PC-9 (cell line): ENCODE measurements at regions not wholly inside any gene's neighbourhood (a gene's known extent, or its start where the extent isn't known, plus 50 kb on each side); places are given as distances from the start of the nearest gene placed in this dataset.

ENCODE experiments used
- BruUV-seq: library from RNA; stranded (reverse); fragments of 400-500 nt; replicated peaks from 2 replicates; lab custom pipeline; 2021; lab: Mats Ljungman, UMichigan
- CTCF ChIA-PET: fragments of 300-600 bp; sonication (Branson Sonifier 250); formaldehyde crosslinking; loops from one replicate; lab custom pipeline; 2022; ENCODE audit warnings: antibody characterized with exemption; lab: Charles Lee
- POLR2A ChIA-PET: fragments of 300-600 bp; sonication (Branson Sonifier 250); formaldehyde crosslinking; loops from one replicate; lab custom pipeline; 2022; ENCODE audit warnings: antibody characterized with exemption; ENCODE audit not compliant: unreplicated experiment; lab: Charles Lee
- DNase-seq, 2 experiments: peaks; one replicate each; pipeline versions ENCODE4 v3.0.0 to v3.0.0-alpha.2; 2015 to 2022; ENCODE audit warnings: mixed read lengths in 1 of 2
- H2AFZ ChIP-seq: fragments of 200-600 bp; sonication (generic); 2 replicates; pipeline ENCODE4 v1.8.1; 2017; ENCODE audit warnings: antibody characterized with exemption
- H3F3A ChIP-seq: fragments of 200-600 bp; sonication (generic); 2 replicates; pipeline ENCODE4 v1.8.1; 2017; ENCODE audit warnings: antibody characterized with exemption, mild to moderate bottlenecking, low read depth; ENCODE audit not compliant: insufficient read depth
- H3K27ac ChIP-seq: fragments of 200-600 bp; sonication (generic); 2 replicates; pipeline ENCODE4 v1.6.1; 2016; ENCODE audit warnings: mixed run types
- H3K27me3 ChIP-seq: fragments of 200-600 bp; sonication (generic); 2 replicates; pipeline ENCODE4 v1.6.1; 2016; ENCODE audit warnings: low read depth, mixed run types; ENCODE audit not compliant: insufficient read depth
- H3K36me3 ChIP-seq: fragments of 200-600 bp; sonication (generic); 2 replicates; pipeline ENCODE4 v1.6.1; 2016; ENCODE audit warnings: low read depth, mixed run types
- H3K4me1 ChIP-seq: fragments of 200-600 bp; sonication (generic); replicated peaks from 2 replicates; pipeline ENCODE4 v1.6.1; 2016; ENCODE audit warnings: mixed run types; ENCODE audit not compliant: insufficient read depth
- H3K4me2 ChIP-seq: fragments of 200-600 bp; sonication (generic); 2 replicates; pipeline ENCODE4 v1.6.1; 2017; ENCODE audit warnings: mixed run types
- H3K4me3 ChIP-seq: fragments of 200-600 bp; sonication (generic); 2 replicates; pipeline ENCODE4 v1.6.1; 2016; ENCODE audit warnings: mixed run types
- H3K79me2 ChIP-seq: fragments of 200-600 bp; sonication (generic); 2 replicates; pipeline ENCODE4 v1.6.1; 2017; ENCODE audit warnings: low read depth, mixed run types
- H3K9me2 ChIP-seq: fragments of 200-600 bp; sonication (generic); 2 replicates; pipeline ENCODE4 v1.8.1; 2017; ENCODE audit warnings: mild to moderate bottlenecking; ENCODE audit not compliant: insufficient read depth
- H3K9me3 ChIP-seq: fragments of 200-600 bp; sonication (generic); 2 replicates; pipeline ENCODE4 v1.8.1; 2016; ENCODE audit warnings: low read depth; ENCODE audit not compliant: insufficient read depth
- H4K20me1 ChIP-seq: fragments of 200-600 bp; sonication (generic); 2 replicates; pipeline ENCODE4 v1.8.1; 2017; ENCODE audit not compliant: insufficient read depth
- CTCF ChIP-seq: fragments of 200-600 bp; sonication (generic); conservative IDR thresholded peaks from 2 replicates; pipeline ENCODE4 v1.6.1; 2017; ENCODE audit warnings: mixed run types, antibody characterized with exemption, mild to moderate bottlenecking, moderate library complexity
- EZH2 ChIP-seq: fragments of 200-600 bp; sonication (generic); IDR thresholded peaks from 2 replicates; pipeline ENCODE4 v1.8.0; 2017; ENCODE audit warnings: antibody characterized with exemption, low read depth
- intact Hi-C: fragments of 100-400 bp; cut with micrococcal nuclease; formaldehyde crosslinking; loops from one replicate; pipeline ENCODE4 v1.10.0; 2022; ENCODE audit not compliant: unreplicated experiment

DNA sequence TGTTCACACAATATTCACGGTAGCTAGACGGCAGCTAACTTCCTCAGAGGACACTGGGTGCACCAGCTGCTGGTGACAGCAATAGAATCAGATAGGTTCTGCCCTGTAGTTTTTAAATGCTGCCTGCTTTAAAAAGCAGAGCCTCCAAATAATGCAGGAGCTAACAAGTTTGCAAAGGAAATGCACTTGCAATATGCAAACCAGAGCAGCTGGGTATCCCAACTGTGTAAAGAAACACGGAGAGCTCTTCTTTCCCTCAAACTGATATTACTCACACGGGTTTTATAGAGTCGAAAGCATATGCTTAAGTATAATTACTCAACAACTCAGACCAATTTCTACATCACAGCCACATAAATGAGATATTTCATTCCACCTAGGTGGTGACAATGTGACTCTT, 432.7 kb downstream of the TFAP2A start:
- H2AFZ ChIP-seq: no peak overlapping the region
- H3K36me3 ChIP-seq: no peaks in the 10 kb centered on the region
- no TSS peak for BruUV-seq
- CTCF ChIA-PET: interaction anchor here (0.5 kb wide), 1 partner anchor 10 kb away, joined by 4 read pairs; no protein-coding TSS in a partner anchor
- TF ChIP-seq CTCF (no peak), EZH2 (no peak)
- H3F3A ChIP-seq: no peaks in the 10 kb centered on the region
- intact Hi-C loops: no loop called here
- no peak overlapping the region for H3K4me2 ChIP-seq
- H3K4me3 ChIP-seq: no peak overlapping the region
- no peak overlapping the region for H3K27ac ChIP-seq
- no peaks in the 10 kb centered on the region for H3K9me3 ChIP-seq
- no peaks in the 10 kb centered on the region for H3K4me1 ChIP-seq
- no peaks in the 10 kb centered on the region for H3K27me3 ChIP-seq
- no peaks in the 10 kb centered on the region for H3K9me2 ChIP-seq
- no peaks in the 10 kb centered on the region for H3K79me2 ChIP-seq
- H4K20me1 ChIP-seq: no peaks in the 10 kb centered on the region
- no peak for DNase-seq
- POLR2A ChIA-PET: no interaction called here

DNA sequence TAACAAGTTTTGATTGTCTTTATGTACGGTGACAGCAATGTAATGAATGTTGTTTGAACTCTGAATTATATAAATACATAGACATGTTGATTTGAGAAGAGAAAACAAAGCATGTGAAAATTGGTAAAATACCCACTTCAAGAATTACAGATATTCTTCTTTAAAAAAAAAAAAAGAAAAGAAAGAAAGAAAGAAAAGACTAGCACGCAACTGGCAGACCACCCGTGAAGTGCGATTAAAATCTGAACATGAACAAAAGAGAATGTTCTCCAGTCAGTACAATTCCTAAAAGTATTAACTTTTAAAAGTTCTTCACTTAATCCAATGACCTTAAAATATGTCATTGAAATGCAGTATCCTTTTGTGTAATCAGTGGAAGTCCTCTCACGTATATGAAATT, 434.9 kb downstream of the TFAP2A start:
- Histone ChIP-seq H3K4me1 (no peaks in the 10 kb centered on the region), H3K36me3 (no peaks in the 10 kb centered on the region), H3K9me3 (no peaks in the 10 kb centered on the region), H3K4me2 (no peak overlapping the region), H3K27me3 (no peaks in the 10 kb centered on the region), H4K20me1 (no peaks in the 10 kb centered on the region), H3F3A (no peaks in the 10 kb centered on the region), H3K79me2 (no peaks in the 10 kb centered on the region), H3K27ac (no peak overlapping the region), H2AFZ (no peak overlapping the region), H3K9me2 (no peaks in the 10 kb centered on the region), H3K4me3 (no peak overlapping the region)
- ChIA-PET CTCF (no interaction called here), POLR2A (no interaction called here)
- intact Hi-C loops: no loop called here
- no peak for TF ChIP-seq CTCF
- TF ChIP-seq EZH2: no peak
- no TSS peak for BruUV-seq
- DNase-seq: no peak

GRCh38 chr6:9978480-9978879, 436.4 kb downstream of the TFAP2A start:
- ChIA-PET POLR2A (no interaction called here), CTCF (no interaction called here)
- H4K20me1 ChIP-seq: no peaks in the 10 kb centered on the region
- no peaks in the 10 kb centered on the region for H3K36me3 ChIP-seq
- no peak overlapping the region for H2AFZ ChIP-seq
- H3K9me3 ChIP-seq: no peaks in the 10 kb centered on the region
- intact Hi-C loops: no loop called here
- no peak overlapping the region for H3K4me3 ChIP-seq
- no peaks in the 10 kb centered on the region for H3K4me1 ChIP-seq
- no peak overlapping the region for H3K4me2 ChIP-seq
- TF ChIP-seq CTCF (no peak), EZH2 (no peak)
- H3F3A ChIP-seq: no peaks in the 10 kb centered on the region
- no peaks in the 10 kb centered on the region for H3K9me2 ChIP-seq
- no peak overlapping the region for H3K27ac ChIP-seq
- H3K79me2 ChIP-seq: no peaks in the 10 kb centered on the region
- H3K27me3 ChIP-seq: no peaks in the 10 kb centered on the region
- DNase-seq: no peak
- no TSS peak for BruUV-seq
